ENCODE measurements at regions not wholly inside any gene's neighbourhood (a gene's known extent, or its start where the extent isn't known, plus 50 kb on each side); places are given as distances from the start of the nearest gene placed in this dataset.

GRCh38 chr11:128135451-128135850 lies 451.9 kb downstream of the ETS1 start:
- no peak overlapping the region for H3K23ac ChIP-seq (ENCODE audit: low read depth, low read length)
- no peak overlapping the region for H2BK20ac ChIP-seq (ENCODE audit: low read depth, low read length)
- dilution Hi-C loops (cut with HindIII; ENCODE audit: low sequenced_read_pairs, unreplicated experiment), result no loop called here
- no peak overlapping the region for H2BK120ac ChIP-seq (ENCODE audit: low read depth, low read length)
- no TSS peak for BruUV-seq (replicated peaks)
- no peak overlapping the region for H4K91ac ChIP-seq (ENCODE audit: insufficient read depth, low read depth, low read length)
- no peak overlapping the region for H2AK9ac ChIP-seq (replicated peaks; ENCODE audit: low read depth, low read length, poor library complexity)
- H4K20me1 ChIP-seq (ENCODE audit: insufficient read depth, low read length), result no peaks in the 10 kb centered on the region
- no peak overlapping the region for H4K8ac ChIP-seq (ENCODE audit: low read depth in 2 of 2, low read length in 2 of 2)
- TF ChIP-seq CTCF (conservative IDR thresholded peaks at IDR 0.05; ENCODE audit: low read depth, low read length) (no peak), POLR2A (IDR thresholded peaks at IDR 0.05; ENCODE audit: low read depth, low read length) (no peak)
- intact Hi-C loops (cut with micrococcal nuclease), result no loop called here
- H3K9ac ChIP-seq (ENCODE audit: low read depth, low read length), result no peak overlapping the region
- DNase-seq, result no peak
- no peak overlapping the region for H3K27ac ChIP-seq (ENCODE audit: insufficient read depth, low read length)
- no peak overlapping the region for H3K4me3 ChIP-seq (ENCODE audit: insufficient read depth, low read depth, low read length)
- no CpG with 5 or more reads among the region's 2 CpGs for WGBS, 2 experiments (ENCODE audit: extremely low coverage in 2 of 2, insufficient read length in 1 of 2)
- H3K27me3 ChIP-seq (ENCODE audit: control insufficient read depth, insufficient read depth, low read length), result peaks cover 15% of the 10 kb centered on the region
- H4K5ac ChIP-seq (ENCODE audit: low read depth, low read length), result no peak overlapping the region
- no peak overlapping the region for H3K4ac ChIP-seq (ENCODE audit: low read depth, low read length)
- H2AFZ ChIP-seq (replicated peaks; ENCODE audit: low read length, poor library complexity), result no peak overlapping the region
- H3K4me1 ChIP-seq (ENCODE audit: control insufficient read depth, insufficient read depth, low read length), result no peaks in the 10 kb centered on the region
- H3K4me2 ChIP-seq (ENCODE audit: low read depth, low read length), result no peak overlapping the region
- H2AK5ac ChIP-seq (ENCODE audit: low read depth, low read length), result no peak overlapping the region
- no peak overlapping the region for H3K56ac ChIP-seq (ENCODE audit: extremely low read depth, insufficient read depth, low read length)
- H2BK5ac ChIP-seq (ENCODE audit: low read depth, low read length, poor library complexity, severe bottlenecking), result no peak overlapping the region
- H3K79me1 ChIP-seq (ENCODE audit: low read depth in 1 of 2, low read length in 2 of 2), result no peaks in the 10 kb centered on the region
- H3K9me3 ChIP-seq (ENCODE audit: control insufficient read depth, insufficient read depth, low read length), result no peaks in the 10 kb centered on the region
- H3K9me1 ChIP-seq (ENCODE audit: insufficient read depth, low read length), result no peaks in the 10 kb centered on the region
- H2BK15ac ChIP-seq (ENCODE audit: low read depth, low read length), result no peak overlapping the region
- H3K36me3 ChIP-seq (ENCODE audit: control insufficient read depth, insufficient read depth, low read length), result no peaks in the 10 kb centered on the region
- no peak overlapping the region for H3K14ac ChIP-seq (replicated peaks; ENCODE audit: low read depth, low read length)
- ChIA-PET POLR2A (ENCODE audit: unreplicated experiment) (no interaction called here), CTCF (no interaction called here)
- no peak for ATAC-seq (ENCODE audit: low read depth)
- H3K18ac ChIP-seq (ENCODE audit: low read depth, low read length), result no peak overlapping the region
- in situ Hi-C loops (cut with MboI; ENCODE audit: low sequenced_read_pairs), result no loop called here
